Fibroblast of lung (primary cell): ENCODE measurements at regions not wholly inside any gene's neighbourhood (a gene's known extent, or its start where the extent isn't known, plus 50 kb on each side); places are given as distances from the start of the nearest gene placed in this dataset.

ENCODE experiments used
- DNase-seq, 2 donors: peaks; one replicate each; pipeline versions ENCODE4 v3.0.0 to v3.0.0-alpha.2; 2010; ENCODE audit warnings: low read depth in 2 of 2
- H2AFZ ChIP-seq: 2 replicates; pipeline ENCODE4 v1.5.1; 2012; ENCODE audit warnings: low read length, control low read depth, inconsistent platforms
- H3K27ac ChIP-seq: 2 replicates; pipeline ENCODE4 v1.5.1; 2011; ENCODE audit warnings: low read length, control low read depth; ENCODE audit not compliant: insufficient read depth
- H3K27me3 ChIP-seq: 2 replicates; pipeline ENCODE4 v1.5.1; 2011; ENCODE audit warnings: mild to moderate bottlenecking, low read length; ENCODE audit not compliant: control insufficient read depth, insufficient read depth
- H3K36me3 ChIP-seq: 2 replicates; pipeline ENCODE4 v1.5.1; 2011; ENCODE audit warnings: low read length; ENCODE audit not compliant: control insufficient read depth, insufficient read depth
- H3K4me1 ChIP-seq: 2 replicates; pipeline ENCODE4 v1.5.1; 2011; ENCODE audit warnings: low read length; ENCODE audit not compliant: control insufficient read depth, insufficient read depth; ENCODE audit errors: extremely low read depth
- H3K4me2 ChIP-seq: 2 replicates; pipeline ENCODE4 v1.5.1; 2011; ENCODE audit warnings: low read length, control low read depth; ENCODE audit not compliant: insufficient read depth; ENCODE audit errors: extremely low read depth
- H3K4me3 ChIP-seq, 4 experiments: fragments of 200-600 bp in 1 of 4; sonication (generic) in 1 of 4; replicated peaks in 1 of 4; 2 replicates each; pipeline ENCODE4 v1.5.1; 2011 to 2016; ENCODE audit warnings: low read length in 4 of 4, low read depth in 3 of 4, mild to moderate bottlenecking in 3 of 4, control low read depth in 2 of 4, inconsistent platforms in 1 of 4, mixed read lengths in 1 of 4; ENCODE audit not compliant: insufficient read depth in 1 of 4; ENCODE audit errors: control extremely low read depth in 1 of 4
- H3K79me2 ChIP-seq: 2 replicates; pipeline ENCODE4 v1.5.1; 2012; ENCODE audit warnings: mild to moderate bottlenecking, low read length, inconsistent platforms; ENCODE audit not compliant: control insufficient read depth, insufficient read depth
- H3K9ac ChIP-seq: 2 replicates; pipeline ENCODE4 v1.5.1; 2011; ENCODE audit warnings: mild to moderate bottlenecking, low read length, control low read depth; ENCODE audit not compliant: insufficient read depth
- H3K9me3 ChIP-seq: 2 replicates; pipeline ENCODE4 v1.5.1; 2012; ENCODE audit warnings: low read depth, low read length; ENCODE audit not compliant: control insufficient read depth, insufficient read depth
- H4K20me1 ChIP-seq: 2 replicates; pipeline ENCODE4 v1.5.1; 2011; ENCODE audit warnings: low read length; ENCODE audit not compliant: control insufficient read depth, insufficient read depth; ENCODE audit errors: extremely low read depth
- EZH2 ChIP-seq: IDR thresholded peaks from 2 replicates; pipeline ENCODE4 v1.5.1; 2012; ENCODE audit warnings: low read length, control low read depth, mild to moderate bottlenecking; ENCODE audit errors: missing control alignments
- TF ChIP-seq, protein P1 (sequence below), 2 donors: IDR thresholded peaks in 1 of 2; conservative IDR thresholded peaks in 1 of 2; 1 replicate in 1 of 2; 2 replicates in 1 of 2; pipeline ENCODE4 v1.5.1; 2011 to 2012; ENCODE audit warnings: low read length in 2 of 2, control low read depth in 1 of 2, inconsistent platforms in 1 of 2, low read depth in 1 of 2, mild to moderate bottlenecking in 1 of 2

DNA sequence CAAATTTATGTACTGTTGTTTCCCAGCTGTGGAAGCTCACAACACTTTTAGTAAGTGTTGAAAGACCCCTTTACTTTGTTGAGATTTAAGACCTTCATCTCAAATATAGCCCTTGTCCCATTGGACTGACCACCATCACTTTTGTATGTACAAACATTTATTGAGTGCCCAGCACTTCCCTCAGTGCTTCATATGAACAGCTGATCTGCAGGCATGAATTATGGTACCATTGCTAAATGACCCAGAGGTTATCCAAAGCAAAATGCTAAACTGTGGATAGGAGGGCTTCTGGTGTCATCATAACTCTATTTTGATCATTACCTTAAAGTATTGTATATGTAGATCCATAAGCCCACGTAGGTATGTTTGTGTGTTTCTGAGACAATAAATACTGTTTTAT, 285.7 kb upstream of the RGS6 start:
- H3K79me2 ChIP-seq: no peaks in the 10 kb centered on the region
- no peak for DNase-seq

DNA sequence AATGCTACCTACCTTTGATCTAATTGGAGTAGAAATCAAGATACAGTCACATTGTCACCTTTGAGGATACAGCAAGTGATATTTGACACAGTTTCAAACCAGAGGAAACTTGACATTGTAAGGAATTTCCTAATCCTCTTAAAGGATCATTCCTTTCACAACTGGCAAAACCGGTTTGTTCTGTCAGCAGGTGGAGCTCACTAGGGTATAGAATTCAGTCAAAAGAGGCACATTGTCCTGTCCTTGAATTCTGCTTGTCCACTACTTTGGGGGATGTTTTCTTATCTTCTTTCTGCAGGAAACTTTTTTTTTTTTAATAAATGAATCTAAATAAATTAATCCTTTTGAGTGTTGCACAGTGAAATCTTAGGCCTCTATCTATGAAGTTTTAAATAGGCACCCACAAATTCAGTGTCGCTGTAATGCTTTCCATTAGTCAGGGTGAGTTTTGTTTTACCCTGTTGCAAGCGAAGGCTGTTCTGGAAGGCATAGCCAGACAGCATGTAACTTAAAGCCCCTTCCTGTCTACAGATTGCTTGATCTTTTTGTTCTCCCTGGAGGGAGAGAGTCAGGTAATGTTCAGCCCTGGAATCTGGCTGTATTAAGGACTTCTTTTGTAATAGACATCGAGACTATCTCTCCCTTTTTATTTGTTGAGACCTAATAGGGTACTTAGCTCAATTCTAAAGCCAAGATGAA, 285.0 kb upstream of the RGS6 start:
- no peak for TF ChIP-seq EZH2
- TF ChIP-seq, protein P1, sequence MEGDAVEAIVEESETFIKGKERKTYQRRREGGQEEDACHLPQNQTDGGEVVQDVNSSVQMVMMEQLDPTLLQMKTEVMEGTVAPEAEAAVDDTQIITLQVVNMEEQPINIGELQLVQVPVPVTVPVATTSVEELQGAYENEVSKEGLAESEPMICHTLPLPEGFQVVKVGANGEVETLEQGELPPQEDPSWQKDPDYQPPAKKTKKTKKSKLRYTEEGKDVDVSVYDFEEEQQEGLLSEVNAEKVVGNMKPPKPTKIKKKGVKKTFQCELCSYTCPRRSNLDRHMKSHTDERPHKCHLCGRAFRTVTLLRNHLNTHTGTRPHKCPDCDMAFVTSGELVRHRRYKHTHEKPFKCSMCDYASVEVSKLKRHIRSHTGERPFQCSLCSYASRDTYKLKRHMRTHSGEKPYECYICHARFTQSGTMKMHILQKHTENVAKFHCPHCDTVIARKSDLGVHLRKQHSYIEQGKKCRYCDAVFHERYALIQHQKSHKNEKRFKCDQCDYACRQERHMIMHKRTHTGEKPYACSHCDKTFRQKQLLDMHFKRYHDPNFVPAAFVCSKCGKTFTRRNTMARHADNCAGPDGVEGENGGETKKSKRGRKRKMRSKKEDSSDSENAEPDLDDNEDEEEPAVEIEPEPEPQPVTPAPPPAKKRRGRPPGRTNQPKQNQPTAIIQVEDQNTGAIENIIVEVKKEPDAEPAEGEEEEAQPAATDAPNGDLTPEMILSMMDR (conservative IDR thresholded peaks at IDR 0.05 in 1 of 2, IDR thresholded peaks at IDR 0.05 in 1 of 2; ENCODE audit: low read depth in 1 of 2, low read length in 2 of 2): no peak
- H2AFZ ChIP-seq: no peak overlapping the region
- no peak overlapping the region for H3K4me3 ChIP-seq
- no peaks in the 10 kb centered on the region for H3K79me2 ChIP-seq
- no peak overlapping the region for H3K4me2 ChIP-seq
- no peaks in the 10 kb centered on the region for H3K9me3 ChIP-seq
- no peaks in the 10 kb centered on the region for H3K36me3 ChIP-seq
- H3K4me1 ChIP-seq: peaks cover 3% of the 10 kb centered on the region
- no peak overlapping the region for H3K27ac ChIP-seq
- no peak overlapping the region for H3K9ac ChIP-seq
- DNase-seq: no peak
- no peaks in the 10 kb centered on the region for H3K27me3 ChIP-seq
- H4K20me1 ChIP-seq: no peaks in the 10 kb centered on the region

More for the DNA sequence above, 285.7 kb upstream of the RGS6 start:
- no peaks in the 10 kb centered on the region for H3K9me3 ChIP-seq
- no peak overlapping the region for H3K4me3 ChIP-seq
- H3K4me1 ChIP-seq: peaks cover 3% of the 10 kb centered on the region
- TF ChIP-seq, protein P1 (conservative IDR thresholded peaks at IDR 0.05 in 1 of 2, IDR thresholded peaks at IDR 0.05 in 1 of 2; ENCODE audit: low read depth in 1 of 2, low read length in 2 of 2): no peak
- TF ChIP-seq EZH2: no peak
- H3K36me3 ChIP-seq: no peaks in the 10 kb centered on the region
- no peak overlapping the region for H3K27ac ChIP-seq
- H2AFZ ChIP-seq: no peak overlapping the region
- no peak overlapping the region for H3K9ac ChIP-seq
- H3K4me2 ChIP-seq: no peak overlapping the region
- no peaks in the 10 kb centered on the region for H4K20me1 ChIP-seq
- no peaks in the 10 kb centered on the region for H3K27me3 ChIP-seq

DNA sequence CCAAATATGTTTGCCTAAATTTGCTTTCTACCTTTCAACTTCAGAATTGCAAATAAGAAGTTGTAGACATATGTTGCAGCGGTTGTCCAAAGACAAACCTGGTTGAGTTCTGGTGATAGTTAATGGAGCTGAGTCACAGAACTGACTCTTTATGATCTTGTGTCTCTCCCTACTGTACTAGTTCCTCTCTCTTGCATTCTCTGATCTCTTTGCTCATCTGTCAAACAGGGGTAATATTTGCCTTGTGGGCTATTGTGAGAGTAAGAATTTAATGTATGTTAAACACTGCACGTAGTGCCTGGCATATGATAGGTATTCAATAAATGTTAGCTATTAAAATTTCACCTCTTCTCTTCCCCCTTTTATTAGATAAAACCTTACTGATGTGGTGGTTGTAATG, 283.5 kb upstream of the RGS6 start:
- H3K79me2 ChIP-seq: no peaks in the 10 kb centered on the region
- no peaks in the 10 kb centered on the region for H4K20me1 ChIP-seq
- no peaks in the 10 kb centered on the region for H3K9me3 ChIP-seq
- no peak overlapping the region for H2AFZ ChIP-seq
- H3K9ac ChIP-seq: no peak overlapping the region
- DNase-seq: no peak
- H3K4me2 ChIP-seq: no peak overlapping the region
- no peaks in the 10 kb centered on the region for H3K27me3 ChIP-seq
- peaks cover 3% of the 10 kb centered on the region for H3K4me1 ChIP-seq
- no peak overlapping the region for H3K27ac ChIP-seq
- TF ChIP-seq, protein P1 (conservative IDR thresholded peaks at IDR 0.05 in 1 of 2, IDR thresholded peaks at IDR 0.05 in 1 of 2; ENCODE audit: low read depth in 1 of 2, low read length in 2 of 2): no peak
- no peak for TF ChIP-seq EZH2
- no peak overlapping the region for H3K4me3 ChIP-seq
- no peaks in the 10 kb centered on the region for H3K36me3 ChIP-seq
